Mucosa of gallbladder (tissue), 1 donor: ENCODE measurements at regions not wholly inside any gene's neighbourhood (a gene's known extent, or its start where the extent isn't known, plus 50 kb on each side); places are given as distances from the start of the nearest gene placed in this dataset.

Source experiments
- DNase-seq: peaks from one replicate; pipeline ENCODE4 v3.0.0-alpha.2; 2020; ENCODE audit warnings: low spot score
- donor health status: DM: no; HTN: no; CAD: no.

DNA sequence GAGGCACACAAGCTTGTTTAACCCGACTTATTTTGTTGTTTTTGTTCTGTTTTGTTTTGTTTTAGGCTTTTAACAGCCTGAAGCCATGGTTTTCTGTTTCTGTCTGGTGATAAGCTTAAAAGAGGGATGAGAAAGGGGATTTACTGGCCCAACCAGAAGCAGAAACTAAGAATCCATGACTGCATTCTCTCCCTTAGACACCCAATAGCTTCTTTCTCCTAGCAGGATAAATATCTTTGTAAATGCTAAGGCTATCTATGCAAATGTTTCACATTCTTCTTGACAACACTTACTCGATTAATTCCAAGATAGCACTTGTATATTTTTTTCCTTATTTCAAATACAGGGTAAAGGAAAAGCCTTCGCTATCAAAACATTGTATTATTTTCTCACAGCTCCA is 53.7 kb upstream of the SMAD1 start:
- DNase-seq, result no peak

DNA sequence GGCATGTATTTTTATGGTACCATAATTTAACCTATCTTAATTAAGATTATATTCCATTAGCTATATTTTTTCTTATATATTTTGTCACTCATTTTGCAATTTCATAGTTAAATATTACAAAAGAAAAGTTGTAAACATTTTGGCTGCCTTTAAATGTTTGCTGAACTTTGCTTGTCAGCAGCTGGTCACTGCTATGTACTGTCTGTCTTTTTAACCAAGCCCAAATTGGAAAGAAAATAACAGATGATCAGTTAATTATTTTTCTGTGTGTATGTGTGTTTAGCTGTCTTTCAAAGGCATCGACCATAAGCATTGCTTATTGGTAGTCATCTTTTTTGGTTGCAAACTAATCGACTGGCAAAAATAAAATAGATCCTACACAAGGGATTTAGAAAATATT is 54.4 kb upstream of the SMAD1 start:
- no peak for DNase-seq

DNA sequence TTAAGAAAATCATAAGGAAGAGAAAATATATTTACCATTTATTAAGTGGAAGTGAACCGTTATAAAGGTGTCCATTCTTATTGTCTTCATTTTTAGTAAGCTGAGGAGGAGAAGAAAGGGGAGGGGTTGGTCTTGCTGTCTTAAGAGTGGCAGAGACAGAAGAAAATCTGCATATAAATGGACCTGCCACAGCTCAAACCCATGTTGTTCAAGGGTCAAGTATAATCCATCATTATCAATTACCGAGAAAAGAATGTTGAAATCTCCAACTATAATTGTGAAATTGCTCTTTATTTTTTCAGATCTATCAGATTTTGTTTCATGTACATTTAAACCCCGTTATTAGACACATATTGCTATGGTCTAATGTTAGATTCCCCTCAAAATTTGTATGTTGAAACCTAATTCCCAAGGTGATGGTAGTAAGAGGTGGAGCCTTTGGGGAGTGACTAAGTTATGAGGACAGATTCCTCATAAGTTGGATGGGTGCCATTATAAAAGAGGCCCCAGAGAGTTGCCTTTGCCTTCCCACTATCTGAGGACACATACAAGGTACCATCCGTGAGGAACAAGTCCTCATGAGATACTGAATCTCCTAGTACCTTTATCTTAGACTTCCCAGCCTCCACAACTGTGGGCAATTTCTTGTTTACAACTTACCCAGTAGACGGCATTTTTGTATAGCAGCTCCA is 58.5 kb upstream of the SMAD1 start:
- no peak for DNase-seq

DNA sequence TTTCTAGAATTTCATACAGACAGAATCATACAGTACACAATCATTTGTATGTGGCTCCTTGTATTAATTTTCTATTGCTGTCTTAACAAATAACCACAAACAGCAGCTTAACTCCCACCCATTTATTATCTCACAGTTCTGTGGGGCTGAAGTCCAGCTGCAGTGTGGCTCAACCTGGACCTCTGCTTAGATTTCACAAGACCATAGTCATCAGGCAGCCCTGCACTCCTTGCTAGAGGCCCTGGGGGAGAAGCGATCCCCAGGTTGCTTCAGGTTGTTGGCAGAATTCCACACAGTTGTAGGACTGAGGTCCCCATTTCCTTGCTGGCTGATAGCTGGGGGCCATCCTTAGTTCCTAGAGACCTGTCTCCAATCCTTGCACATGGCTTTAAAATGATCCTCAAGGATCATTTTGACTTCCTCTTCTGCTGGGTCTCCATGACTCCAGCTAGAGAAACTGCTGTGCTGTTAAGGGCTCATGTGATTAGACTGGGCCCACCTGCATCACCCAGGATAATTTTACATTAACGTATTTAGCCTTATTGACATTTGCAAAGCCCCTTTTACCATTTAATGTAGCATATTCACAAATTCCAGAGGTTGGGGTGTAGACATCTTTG is 60.9 kb upstream of the SMAD1 start:
- no peak for DNase-seq

DNA sequence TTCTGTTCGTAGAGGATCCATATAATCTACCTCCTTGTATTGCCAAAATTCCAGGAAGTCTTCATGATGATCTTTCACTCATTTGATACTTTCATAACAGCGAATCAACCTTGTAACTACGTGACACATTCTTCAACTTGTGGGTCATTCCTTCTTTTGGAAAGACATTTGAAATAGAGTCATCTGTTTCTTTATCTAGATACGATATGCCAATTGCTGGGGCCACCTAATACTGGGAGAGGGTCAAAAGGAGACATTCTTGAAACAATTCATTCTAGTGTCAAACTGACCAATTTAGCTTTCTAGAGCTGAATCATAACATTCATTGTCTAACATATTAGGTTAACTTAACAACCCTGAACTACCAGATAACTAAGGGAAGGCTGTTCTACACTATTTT is 62.9 kb upstream of the SMAD1 start:
- no peak for DNase-seq

DNA sequence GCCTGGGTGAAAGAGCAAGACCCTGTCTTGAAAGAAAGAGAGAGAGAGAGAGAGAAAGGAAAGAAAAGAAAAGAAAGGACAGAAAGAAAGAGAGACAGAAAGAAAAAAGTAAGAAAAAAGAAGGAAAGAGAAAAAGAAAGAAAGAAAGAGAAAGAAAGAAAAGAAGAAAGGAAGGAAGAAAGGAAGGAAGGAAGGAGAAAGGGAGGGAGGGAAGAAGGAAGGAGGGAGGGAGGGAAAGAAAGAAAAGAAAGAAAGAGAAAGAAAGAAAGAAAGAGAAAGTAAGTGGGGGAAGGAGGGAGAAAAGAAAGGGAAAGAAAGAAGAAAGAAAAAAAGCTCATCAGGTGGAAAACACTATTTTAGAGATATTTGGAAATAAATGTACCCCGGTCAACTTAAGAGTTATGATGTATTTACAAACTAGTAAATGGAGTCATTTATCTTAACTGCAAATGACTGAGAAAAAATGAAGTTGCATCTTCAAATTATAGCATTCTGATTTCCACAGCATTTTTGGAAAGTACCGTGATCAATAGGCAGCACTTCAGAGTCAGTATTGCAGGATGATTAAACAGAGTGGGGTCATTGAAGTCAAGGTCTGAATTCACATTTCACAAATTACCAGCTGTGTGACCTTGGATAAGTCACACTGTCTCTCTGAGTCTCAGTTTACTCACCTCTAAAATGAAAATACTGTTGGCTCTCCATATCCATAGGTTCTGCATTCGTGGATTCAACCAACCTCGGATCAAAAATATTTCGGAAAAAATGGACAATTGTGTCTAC is 64.1 kb upstream of the SMAD1 start:
- no peak for DNase-seq

DNA sequence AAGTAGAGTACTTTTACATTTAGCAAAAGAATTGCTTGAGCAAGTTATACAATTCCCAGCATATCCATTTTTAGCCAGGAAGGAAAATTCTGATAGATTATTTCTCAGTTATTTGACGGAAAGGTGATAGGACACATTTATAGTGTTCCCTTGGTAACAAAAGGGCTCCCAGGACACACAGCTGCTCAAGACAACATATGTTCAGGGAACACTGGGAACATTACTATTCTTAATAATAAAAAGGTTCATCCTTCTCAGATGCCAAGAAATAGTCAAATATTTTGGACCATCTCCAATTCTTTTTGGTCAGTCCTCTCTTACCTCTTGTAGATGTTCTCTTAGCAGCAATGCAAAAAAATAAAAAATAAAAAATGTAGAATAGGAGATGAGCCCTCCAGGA is 66.8 kb upstream of the SMAD1 start:
- DNase-seq, result no peak

DNA sequence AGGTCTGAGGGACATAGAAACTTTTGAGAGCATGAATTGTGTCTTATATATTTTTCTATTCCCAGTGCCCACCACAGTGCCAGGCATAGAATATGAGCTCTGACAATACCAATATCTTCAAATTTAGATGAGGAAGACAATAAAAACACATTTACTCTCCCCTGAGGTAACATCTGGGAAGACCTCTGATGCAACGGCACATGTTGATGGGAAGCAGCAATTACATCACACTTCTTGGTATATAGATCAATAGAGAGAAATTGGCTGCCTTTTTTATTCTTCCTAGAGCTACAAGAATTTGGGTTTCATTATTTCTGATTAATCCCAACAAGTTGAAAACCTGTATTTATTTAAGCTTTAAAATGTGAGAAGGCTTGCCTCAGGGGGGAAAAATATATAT is 67.4 kb upstream of the SMAD1 start:
- DNase-seq, result no peak

DNA sequence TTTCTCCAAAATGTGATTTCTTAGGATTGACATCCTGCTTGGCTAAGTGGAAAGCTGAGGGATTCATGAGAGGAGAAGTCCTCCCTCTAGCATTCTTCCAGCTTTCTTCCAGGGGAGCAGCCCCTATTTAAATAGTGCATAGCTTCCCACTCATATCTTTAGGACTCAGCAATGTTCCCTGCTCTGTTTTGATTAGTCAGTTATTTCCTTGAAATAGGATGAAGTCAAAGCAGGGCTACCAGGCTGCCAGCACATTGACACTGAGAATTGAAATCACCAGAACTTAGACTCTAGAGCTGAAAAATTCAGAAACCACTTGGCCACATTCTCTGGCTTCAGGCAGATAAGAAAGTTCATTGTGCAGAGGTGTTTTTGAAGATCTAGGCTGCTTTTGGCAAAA is 74.7 kb upstream of the SMAD1 start:
- DNase-seq, result no peak

DNA sequence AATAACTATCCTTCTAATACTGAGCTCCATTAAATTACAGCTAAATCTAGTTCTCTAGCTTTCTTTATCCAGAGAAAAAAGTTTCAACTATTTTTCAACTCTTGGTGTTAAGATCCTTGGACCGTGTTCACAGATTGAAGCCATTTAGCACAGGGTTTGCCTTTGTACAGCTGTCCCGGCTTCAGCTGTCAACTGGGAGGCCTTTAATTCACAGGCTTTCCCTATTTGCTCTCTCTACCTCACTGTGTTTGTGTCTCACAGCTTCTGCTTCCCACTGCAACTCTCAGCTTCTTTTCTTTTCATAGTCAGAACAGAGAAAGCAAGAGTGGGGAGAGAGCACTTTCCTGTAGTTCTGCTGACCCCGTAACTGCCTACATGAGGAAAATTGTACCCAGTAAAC is 76.9 kb upstream of the SMAD1 start:
- DNase-seq, result no peak

DNA sequence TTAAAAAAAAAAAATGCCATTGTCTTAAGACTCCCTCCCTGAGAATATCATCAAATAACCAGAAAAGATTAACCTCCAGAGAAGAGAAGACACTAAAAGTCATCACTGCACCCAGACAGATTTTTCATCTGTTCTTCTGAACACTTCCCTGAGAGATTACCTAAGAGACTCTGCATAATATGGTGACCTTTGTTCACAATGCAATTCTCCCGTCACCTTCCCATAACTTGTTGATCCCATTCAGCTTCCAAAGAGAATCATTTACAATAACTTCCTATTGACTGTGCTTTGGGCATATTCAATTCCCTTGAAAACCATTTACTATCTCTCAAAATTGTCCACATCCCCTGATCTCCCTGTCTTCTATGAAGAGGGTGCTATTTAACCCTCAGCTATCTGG is 85.1 kb upstream of the SMAD1 start:
- DNase-seq, result no peak

DNA sequence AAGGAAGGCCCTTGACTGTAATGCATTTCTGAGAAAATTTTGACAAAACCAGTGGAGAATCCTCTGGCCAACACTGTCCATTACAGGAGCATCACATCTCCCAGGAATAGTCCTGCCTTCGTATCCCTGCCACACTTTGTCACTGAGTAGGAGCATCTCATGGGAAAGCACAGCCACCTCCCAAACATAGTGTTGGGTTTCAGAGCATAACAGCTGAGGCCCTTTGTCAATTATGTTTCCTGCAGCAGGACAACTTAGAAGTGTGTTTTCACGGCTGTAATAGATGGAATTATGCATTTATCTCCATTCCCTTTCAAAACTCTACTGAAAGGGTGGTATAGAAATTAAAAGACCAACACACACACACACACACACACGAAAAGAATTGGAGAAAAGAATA is 91.1 kb upstream of the SMAD1 start:
- no peak for DNase-seq

DNA sequence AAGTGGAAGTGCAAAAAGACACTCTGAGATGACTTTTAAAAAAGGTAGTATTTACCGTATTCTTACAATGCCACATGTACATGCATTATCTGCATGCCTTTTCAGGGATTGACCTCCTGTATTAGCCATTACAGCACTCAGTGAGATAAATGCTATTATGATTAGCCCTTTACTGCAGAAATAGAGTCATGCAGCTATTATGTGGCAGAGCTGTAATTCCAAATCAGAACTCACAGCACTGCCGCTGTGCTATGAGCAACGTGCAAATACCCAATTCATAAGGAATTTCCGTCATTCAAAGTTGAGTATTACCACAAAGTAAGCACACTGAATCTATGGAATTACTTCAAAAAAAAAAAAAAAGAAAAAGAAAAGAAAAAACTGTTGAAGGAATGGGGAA is 92.1 kb upstream of the SMAD1 start:
- no peak for DNase-seq

DNA sequence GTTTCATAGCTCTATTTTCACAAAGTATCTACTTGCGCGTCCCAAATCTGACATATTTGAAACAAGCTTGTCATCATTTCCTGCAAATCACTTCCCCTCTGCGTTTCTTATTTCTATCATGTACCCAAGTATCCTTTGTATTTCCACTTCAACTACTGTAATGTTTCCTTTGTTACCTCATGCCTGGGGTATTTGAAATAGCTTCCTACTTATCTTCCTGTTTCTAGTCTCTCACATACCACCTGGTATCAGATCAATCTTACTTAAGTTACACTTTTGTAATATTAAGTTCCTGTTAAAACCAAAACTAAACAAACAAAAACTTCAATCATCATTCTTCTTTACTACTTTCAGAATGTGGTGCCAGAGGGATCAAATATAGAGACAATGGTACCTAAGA is 93.6 kb upstream of the SMAD1 start:
- no peak for DNase-seq

DNA sequence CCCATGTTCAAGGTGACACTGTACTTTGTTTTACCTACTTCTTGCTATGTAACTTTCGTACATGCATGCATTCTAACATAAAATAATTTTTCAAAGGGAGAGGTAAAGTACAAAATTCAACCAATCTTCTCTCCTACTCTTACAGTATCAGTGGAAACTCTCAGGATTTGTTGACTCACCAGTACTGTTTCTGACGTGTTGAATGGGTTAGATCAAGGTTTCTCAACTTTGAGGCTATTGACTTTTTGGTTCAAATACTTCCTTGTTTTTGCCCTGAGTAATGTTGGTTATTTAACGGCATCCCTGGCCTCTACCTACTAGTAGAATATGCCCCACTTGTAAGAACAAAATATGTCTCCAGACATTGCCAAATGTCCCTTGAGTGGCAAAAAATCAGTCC is 94.6 kb upstream of the SMAD1 start:
- no peak for DNase-seq

DNA sequence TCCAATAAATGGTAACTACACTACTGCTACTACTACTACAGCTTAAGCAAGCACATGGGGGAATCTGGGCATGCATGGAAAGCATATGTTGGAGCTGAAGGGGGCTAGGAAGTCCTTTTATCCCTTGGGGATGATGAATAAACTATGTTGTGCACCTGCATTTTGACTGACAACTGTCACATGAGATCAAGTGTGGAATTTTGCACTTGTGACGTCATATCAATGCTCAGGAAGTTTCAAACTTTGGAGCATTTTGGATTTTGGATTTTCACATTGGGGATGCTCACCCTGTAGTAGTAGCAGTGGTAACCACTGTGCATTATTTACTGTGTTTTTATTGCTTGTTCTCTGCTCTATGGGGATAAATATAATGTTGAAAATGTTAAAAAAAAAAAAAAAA is 100.5 kb upstream of the SMAD1 start:
- no peak for DNase-seq

DNA sequence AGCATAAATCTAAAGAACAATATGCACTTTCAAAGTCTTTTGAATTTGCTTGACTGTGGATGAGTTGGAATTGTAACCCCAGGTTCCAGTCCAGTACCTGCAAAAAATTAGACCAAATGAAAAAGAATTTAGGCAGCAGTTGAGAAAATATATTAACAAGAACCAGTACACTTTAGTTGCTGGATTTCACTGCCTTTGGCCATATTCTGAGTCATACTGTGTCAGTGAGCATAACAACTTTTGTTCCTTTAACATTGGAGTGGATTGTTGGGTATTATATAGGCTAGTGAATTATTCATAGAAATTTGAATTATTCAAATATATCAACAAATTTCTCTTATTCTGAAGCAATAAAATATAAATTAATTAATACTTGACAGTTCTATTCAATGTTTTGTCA is 101.5 kb upstream of the SMAD1 start:
- DNase-seq, result no peak

DNA sequence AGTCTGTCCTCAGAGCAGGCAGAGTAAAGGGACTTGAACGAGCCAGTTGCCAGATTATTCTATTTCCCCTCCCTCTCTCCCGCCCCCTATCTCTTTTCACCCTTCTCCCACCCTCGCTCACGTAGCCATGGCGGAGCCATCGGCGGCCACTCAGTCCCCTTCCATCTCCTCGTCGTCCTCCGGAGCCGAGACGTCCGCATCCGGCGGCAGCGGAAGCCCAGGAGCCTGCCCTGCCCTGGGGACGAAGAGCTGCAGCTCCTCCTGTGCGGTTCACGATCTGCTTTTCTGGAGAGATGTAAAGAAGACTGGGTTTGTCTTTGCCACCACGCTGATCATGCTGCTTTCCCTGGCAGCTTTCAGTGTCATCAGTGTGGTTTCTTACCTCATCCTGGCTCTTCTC is 106.2 kb upstream of the SMAD1 start:
- no peak for DNase-seq

DNA sequence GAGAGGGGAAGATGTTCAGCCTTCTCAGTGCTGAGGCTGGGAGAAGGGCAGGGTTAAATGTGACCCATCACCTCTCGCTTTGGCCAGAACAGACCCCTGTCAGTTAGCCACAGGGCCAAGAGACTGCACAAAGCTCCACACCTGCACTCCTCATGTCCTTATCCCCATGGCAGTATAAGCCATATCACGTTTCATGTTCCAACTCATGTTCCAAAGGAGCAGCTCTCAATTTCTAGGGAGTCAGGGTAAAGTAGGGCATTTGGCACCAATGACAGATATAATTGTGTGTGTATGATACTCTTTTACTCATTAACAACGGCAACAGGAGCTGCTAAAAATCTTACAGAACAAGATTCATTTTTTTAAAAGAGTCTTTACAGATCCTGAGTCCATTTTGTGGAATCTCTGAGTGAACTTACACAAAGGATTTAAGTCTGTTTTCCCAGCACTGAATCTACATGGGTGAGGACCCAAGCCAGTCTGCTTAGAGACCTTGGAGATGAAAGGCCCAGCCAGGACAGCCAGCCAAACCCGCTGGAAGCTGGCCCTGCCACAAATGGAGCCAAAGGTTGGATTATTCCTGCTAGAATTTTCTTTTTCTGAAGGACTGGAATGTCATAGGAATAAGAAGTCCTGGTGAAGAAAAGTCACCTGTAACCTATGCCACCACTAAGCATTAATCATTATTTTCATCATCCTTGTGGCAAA is 129.1 kb upstream of the SMAD1 start:
- DNase-seq, result no peak

DNA sequence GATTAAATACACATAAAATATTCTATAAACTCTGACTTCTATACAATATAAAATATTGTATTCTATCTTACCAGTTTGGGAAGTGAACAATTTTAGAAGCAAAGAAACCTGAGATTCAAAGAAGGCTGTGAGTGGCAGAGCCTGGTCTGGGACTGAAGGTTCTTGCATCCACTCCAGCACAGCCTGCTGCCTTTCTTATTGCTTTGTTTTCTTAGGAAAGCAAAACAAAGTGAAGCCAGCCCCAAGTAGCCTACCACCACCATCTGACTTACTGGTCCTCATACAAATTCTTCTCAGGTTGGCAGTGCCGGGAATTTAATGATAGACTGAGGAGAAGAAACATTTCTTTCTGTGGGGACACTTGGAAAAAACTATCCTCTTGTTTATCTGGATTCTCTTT is 129.7 kb upstream of the SMAD1 start:
- no peak for DNase-seq

DNA sequence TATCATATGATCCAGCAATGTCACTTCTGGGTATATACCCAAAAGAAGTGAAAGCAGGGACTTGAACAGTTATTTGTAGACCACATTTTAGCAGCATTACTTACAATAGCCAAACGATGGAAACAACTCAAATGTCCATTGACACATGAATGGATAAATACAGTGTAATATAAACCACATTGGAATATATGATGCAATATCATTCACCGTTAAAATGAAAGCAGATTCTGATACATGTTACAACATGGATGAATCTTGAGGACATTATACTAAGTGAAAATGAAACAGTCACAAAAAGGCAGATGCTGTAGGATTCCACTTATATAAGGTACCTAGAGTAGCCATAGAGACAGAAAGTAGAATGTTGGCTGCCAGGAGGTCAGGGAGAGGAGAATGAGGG is 130.5 kb upstream of the SMAD1 start:
- DNase-seq, result no peak

DNA sequence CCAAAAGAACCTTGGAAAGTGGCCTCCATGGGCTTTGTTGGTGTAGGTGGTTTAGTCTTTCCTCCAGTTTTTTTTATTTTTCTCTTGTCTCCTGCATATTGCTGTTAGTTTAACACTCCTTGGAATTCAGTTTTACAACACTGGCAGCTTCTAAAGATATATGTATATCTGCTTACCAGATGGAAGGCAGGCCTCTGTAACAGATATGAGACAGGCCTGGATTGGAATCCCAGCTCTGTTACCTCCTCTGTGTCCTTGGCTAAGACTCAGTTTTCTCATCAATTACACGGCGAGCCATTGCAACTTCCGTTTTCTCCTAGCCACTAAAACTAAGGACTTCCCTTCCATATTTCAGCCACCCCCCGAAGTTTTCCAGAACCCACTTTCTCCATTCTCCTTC is 133.4 kb upstream of the SMAD1 start:
- DNase-seq, result no peak

DNA sequence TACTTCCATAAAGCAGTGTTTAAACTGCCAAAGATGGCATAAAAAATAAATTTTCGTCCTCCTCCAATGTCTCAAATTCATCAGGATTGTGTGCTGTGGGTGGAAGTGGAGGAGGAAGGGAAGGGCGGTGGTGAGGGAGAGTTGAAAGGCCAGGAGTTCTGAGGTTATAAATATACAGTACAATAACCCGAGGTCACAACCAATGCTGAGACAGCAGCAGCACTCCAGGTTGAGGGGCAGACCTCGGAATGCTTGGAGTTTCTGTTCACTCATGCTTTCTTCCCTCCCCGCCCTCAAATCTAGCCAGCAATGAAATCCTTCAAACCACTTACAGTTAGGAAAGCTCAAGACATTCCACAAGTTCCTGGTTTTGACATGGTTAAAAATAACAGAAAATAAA is 134.0 kb upstream of the SMAD1 start:
- no peak for DNase-seq
